Esophagus muscularis mucosa (tissue), 4 donors: ENCODE measurements at regions not wholly inside any gene's neighbourhood (a gene's known extent, or its start where the extent isn't known, plus 50 kb on each side); places are given as distances from the start of the nearest gene placed in this dataset.

ENCODE experiments used
- DNase-seq: peaks from one replicate; pipeline ENCODE4 v3.0.0-alpha.2; 2017; ENCODE audit errors: extremely low spot score
- H3K27ac ChIP-seq, 4 donors: fragments of 200-600 bp; sonication (generic); replicated peaks in 1 of 4; 1 replicate in 3 of 4; 2 replicates in 1 of 4; pipeline ENCODE4 v1.5.1; 2016 to 2019; ENCODE audit warnings: mild to moderate bottlenecking in 1 of 4
- H3K27me3 ChIP-seq, 4 donors: fragments of 200-600 bp; sonication (generic); one replicate each; pipeline versions ENCODE4 v1.5.1 to v1.6.0; 2016 to 2019
- H3K36me3 ChIP-seq, 4 donors: fragments of 200-600 bp; sonication (generic); one replicate each; pipeline ENCODE4 v1.5.1; 2016 to 2019
- H3K4me1 ChIP-seq, 4 donors: fragments of 200-600 bp; sonication (generic); one replicate each; pipeline ENCODE4 v1.5.1; 2016 to 2019
- H3K4me3 ChIP-seq, 4 donors: fragments of 200-600 bp; sonication (generic); 1 replicate in 2 of 4; 2 replicates in 2 of 4; pipeline ENCODE4 v1.5.1; 2016 to 2019; ENCODE audit warnings: mild to moderate bottlenecking in 4 of 4, moderate library complexity in 1 of 4
- H3K9me3 ChIP-seq, 4 donors: fragments of 200-600 bp; sonication (generic); 1 replicate in 3 of 4; 2 replicates in 1 of 4; pipeline ENCODE4 v1.5.1; 2016 to 2019
- EP300 ChIP-seq: sonication (generic); formaldehyde crosslinking; IDR thresholded peaks from one replicate; pipeline ENCODE4 v1.6.1; 2017; ENCODE audit warnings: antibody characterized with exemption
- POLR2A ChIP-seq: fragments of 450-650 bp; IDR thresholded peaks from one replicate; pipeline ENCODE4 v1.6.1; 2017; ENCODE audit warnings: antibody characterized with exemption, moderate library complexity, mild to moderate bottlenecking, low read depth
- POLR2AphosphoS5 ChIP-seq, 2 donors: sonication (generic); formaldehyde crosslinking; IDR thresholded peaks; one replicate each; pipeline ENCODE4 v1.6.1; 2017; ENCODE audit warnings: antibody characterized with exemption in 2 of 2
- WGBS: methylation state at CpG from one replicate; pipeline ENCODE4 v1.1.5; 2018; 5-methylcytosine and 5-hydroxymethylcytosine counted together
- intact Hi-C: fragments of 100-400 bp; cut with DNase I; formaldehyde crosslinking; loops from one replicate; pipeline ENCODE4 v1.15.1; 2023
- TF ChIP-seq, protein P1 (sequence below), 3 experiments: fragments of 200-600 bp in 2 of 3; fragments of 450-650 bp in 1 of 3; sonication (generic) in 2 of 3; IDR thresholded peaks; one replicate each; pipeline ENCODE4 v1.5.1; 2017 to 2019; ENCODE audit warnings: antibody characterized with exemption in 3 of 3, mild to moderate bottlenecking in 2 of 3, moderate library complexity in 1 of 3

DNA sequence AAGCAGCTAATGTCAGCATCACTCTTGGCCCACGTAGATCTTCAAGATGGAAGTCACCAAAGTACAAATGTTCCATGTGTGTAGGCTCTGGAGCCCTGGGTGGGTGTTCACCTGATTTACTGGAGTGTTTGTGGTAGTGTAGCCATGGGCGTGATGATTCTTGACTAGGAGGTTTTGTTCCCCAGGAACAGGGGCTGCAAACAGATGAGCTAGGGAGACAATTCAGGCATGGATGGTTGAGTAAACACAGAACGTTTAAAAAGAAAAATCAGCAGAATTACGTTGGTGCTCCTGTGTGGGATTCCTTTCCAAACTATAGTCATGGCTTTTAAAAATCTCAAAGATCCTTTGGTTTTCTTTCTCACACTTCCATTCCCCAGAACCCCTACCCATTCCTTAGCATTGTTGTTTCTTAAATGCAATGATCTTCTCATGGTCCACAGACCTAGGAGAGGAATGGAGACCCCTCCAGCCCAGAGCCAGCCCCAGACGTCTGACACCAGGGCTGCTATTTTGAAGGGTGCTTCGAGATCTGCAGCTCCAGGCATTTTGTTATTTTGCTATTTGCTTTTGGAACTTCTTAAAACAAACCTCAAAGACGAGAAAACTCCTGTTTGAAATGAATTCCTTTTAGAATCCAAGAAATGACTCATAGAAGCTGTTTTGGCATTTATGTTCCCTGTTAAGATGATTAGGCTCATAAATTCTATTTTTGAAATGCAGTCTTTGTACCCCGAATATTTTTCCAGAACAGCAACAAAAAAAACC is 115.1 kb downstream of the ETS2 start:
- peaks cover 21 to 35% (median 26%) of the 10 kb centered on the region in 4 donors for H3K4me1 ChIP-seq
- H3K27ac ChIP-seq: peak overlapping the region; percentile 44 to 85 (median 76)
- WGBS: 36% methylated on average over 8 of the region's 8 CpGs
- intact Hi-C loops: loop anchor here (5.0 kb wide), 1 partner anchor 99 kb away; no protein-coding TSS in a partner anchor
- TF ChIP-seq EP300 (no peak), POLR2AphosphoS5 (IDR thresholded peaks at IDR 0.05) (peak; percentile 11 to 26)
- TF ChIP-seq, protein P1, sequence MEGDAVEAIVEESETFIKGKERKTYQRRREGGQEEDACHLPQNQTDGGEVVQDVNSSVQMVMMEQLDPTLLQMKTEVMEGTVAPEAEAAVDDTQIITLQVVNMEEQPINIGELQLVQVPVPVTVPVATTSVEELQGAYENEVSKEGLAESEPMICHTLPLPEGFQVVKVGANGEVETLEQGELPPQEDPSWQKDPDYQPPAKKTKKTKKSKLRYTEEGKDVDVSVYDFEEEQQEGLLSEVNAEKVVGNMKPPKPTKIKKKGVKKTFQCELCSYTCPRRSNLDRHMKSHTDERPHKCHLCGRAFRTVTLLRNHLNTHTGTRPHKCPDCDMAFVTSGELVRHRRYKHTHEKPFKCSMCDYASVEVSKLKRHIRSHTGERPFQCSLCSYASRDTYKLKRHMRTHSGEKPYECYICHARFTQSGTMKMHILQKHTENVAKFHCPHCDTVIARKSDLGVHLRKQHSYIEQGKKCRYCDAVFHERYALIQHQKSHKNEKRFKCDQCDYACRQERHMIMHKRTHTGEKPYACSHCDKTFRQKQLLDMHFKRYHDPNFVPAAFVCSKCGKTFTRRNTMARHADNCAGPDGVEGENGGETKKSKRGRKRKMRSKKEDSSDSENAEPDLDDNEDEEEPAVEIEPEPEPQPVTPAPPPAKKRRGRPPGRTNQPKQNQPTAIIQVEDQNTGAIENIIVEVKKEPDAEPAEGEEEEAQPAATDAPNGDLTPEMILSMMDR (IDR thresholded peaks at IDR 0.05): no peak
- H3K27me3 ChIP-seq: no peaks in the 10 kb centered on the region
- no peaks in the 10 kb centered on the region for H3K9me3 ChIP-seq
- H3K36me3 ChIP-seq: no peaks in the 10 kb centered on the region
- DNase-seq: no peak
- H3K4me3 ChIP-seq: peak overlapping the region in 1 of 4 donors; percentile 8

DNA sequence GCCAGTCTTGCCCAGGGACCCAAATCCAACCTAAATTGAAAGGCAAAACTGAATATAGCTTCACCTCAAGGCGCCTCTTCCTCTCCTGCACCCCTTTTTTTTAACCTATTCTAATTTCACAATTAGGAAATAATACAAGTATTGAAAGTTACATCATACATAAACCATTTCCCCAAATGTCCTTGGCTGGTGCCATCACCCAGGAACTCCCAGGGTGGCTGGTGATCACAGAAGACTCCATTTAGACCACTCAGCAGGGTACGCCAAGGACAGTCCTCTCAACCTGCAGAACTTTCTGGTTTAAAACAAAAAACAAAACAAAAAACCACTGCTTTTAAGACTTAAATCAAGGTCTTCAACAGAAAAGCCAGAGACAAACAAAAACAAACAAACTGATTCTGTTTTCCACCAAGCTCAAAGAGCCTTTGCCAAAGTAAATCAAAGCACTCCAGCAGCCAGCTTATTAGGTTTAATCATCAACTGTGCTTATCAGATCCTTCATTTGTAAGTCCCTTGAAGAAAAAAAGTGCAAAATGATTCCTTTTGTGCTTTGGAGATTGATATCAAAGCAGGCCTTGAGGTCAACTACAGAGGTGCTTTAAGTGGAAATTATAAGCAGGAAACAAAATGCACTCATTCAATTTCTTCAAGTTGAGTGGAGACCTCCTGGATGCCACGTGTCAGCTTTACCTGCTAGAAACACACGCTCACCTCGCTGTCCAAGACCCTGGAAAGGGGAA is 113.0 kb downstream of the ETS2 start:
- no peak for TF ChIP-seq POLR2A
- TF ChIP-seq, protein P1 (IDR thresholded peaks at IDR 0.05): no peak
- TF ChIP-seq POLR2AphosphoS5 (IDR thresholded peaks at IDR 0.05): no peak
- no peak for TF ChIP-seq EP300
- peaks cover 24 to 34% (median 26%) of the 10 kb centered on the region in 4 donors for H3K4me1 ChIP-seq
- H3K4me3 ChIP-seq: no peak overlapping the region
- no peaks in the 10 kb centered on the region for H3K9me3 ChIP-seq
- no peaks in the 10 kb centered on the region for H3K27me3 ChIP-seq
- whole genome bisulfite sequencing: 93% methylated on average over 5 of the region's 5 CpGs
- intact Hi-C loops: no loop called here
- DNase-seq: no peak
- H3K27ac ChIP-seq: no peak overlapping the region
- no peaks in the 10 kb centered on the region for H3K36me3 ChIP-seq

DNA sequence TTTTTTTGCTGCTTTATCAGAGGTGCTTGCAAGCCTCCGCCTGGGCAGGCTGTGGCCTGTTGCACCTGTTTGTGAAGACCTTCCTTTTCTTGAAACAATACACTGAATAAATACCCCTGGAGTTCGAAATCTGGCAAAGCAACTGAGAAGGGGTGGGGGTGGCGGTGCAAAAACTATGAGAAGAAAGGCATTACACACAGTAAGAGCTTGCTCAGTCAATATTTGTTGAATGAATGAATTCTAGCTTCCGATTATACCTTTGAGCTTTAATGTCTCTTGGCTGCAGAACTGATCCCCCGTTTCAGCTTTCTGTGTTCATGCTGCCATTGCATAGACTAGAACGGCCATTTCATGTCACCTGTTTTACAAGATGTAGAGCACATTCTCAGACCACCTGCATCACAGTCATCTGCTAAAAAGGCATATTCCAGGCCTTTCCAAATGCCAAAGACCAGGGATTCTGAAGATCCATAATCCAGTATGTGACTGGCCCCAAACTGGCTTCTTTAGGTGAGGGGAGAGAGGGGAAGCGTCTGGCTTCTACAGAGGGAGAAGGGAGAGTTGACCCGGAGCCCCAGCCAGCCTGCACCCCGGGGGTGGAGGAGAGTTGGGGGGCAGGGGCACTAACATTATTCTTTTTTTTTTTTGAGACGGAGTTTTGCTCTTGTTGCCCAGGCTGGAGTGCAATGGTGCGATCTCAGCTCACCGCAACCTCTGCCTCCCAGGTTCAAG is 111.5 kb downstream of the ETS2 start:
- 90% methylated on average over 12 of the region's 12 CpGs for WGBS
- peaks cover 36 to 49% (median 40%) of the 10 kb centered on the region in 4 donors for H3K4me1 ChIP-seq
- intact Hi-C loops: no loop called here
- no peaks in the 10 kb centered on the region for H3K36me3 ChIP-seq
- TF ChIP-seq POLR2AphosphoS5 (IDR thresholded peaks at IDR 0.05) (no peak), EP300 (no peak), POLR2A (no peak)
- no peak for DNase-seq
- H3K27ac ChIP-seq: no peak overlapping the region
- H3K27me3 ChIP-seq: no peaks in the 10 kb centered on the region
- H3K9me3 ChIP-seq: no peaks in the 10 kb centered on the region
- H3K4me3 ChIP-seq: no peak overlapping the region

DNA sequence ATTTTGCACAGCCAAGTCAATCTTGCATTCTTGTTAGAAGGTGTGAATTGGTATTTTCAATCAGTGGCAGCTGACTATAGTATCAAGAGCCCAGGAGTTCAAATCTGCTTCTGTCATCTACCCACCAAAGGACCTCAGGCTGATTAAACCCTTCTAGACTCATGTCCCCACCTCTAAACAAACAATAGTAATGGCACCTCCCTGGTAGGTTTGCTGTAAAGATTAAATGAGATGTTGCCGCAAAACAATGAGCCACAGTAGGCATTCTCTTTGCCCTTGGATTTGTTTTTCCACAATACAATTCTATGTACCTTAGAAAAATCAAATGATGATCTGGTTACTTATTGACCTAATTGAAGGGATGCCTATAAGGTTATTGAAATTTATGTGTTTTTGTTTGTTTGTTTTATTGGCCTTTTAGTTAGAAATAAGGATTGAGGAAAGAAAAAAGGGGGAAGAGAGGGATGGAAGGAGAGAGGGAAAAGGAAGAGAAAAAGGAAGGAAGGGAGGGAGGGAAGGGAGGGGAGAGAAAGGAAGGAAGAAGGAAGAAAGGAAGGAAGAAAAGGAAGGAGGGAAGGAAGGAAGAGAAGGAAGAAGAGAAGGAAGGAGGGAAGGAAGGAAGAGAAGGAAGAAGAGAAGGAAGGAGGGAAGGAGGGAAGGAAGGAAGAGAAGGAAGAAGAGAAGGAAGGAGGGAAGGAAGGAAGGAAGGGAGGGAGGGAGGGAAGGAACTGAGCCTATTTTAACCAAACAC is 110.7 kb downstream of the ETS2 start:
- intact Hi-C loops: no loop called here
- Histone ChIP-seq H3K4me3 (no peak overlapping the region), H3K27ac (no peak overlapping the region), H3K27me3 (no peaks in the 10 kb centered on the region), H3K4me1 (peaks cover 32 to 45% (median 37%) of the 10 kb centered on the region in 4 donors), H3K9me3 (no peaks in the 10 kb centered on the region), H3K36me3 (no peaks in the 10 kb centered on the region)
- DNase-seq: no peak
- TF ChIP-seq, protein P1 (IDR thresholded peaks at IDR 0.05): no peak
- TF ChIP-seq POLR2A: no peak
- TF ChIP-seq POLR2AphosphoS5 (IDR thresholded peaks at IDR 0.05): no peak
- TF ChIP-seq EP300: no peak
- WGBS: 100% methylated on average over 1 of the region's 1 CpG
